Tibial nerve (tissue), 4 donors: ENCODE measurements at regions not wholly inside any gene's neighbourhood (a gene's known extent, or its start where the extent isn't known, plus 50 kb on each side); places are given as distances from the start of the nearest gene placed in this dataset.

Experiments
- DNase-seq, 2 donors: peaks; one replicate each; pipeline ENCODE4 v3.0.0-alpha.2; 2019; ENCODE audit warnings: low spot score in 2 of 2
- H3K27ac ChIP-seq, 4 donors: fragments of 200-600 bp; sonication (generic) in 3 of 4; one replicate each; pipeline ENCODE4 v1.5.1; 2017 to 2019; ENCODE audit warnings: mild to moderate bottlenecking in 1 of 4
- H3K27me3 ChIP-seq, 2 donors: fragments of 200-600 bp; sonication (generic) in 1 of 2; one replicate each; pipeline versions ENCODE4 v1.5.1 to v1.6.0; 2017 to 2019
- H3K36me3 ChIP-seq, 3 donors: fragments of 200-600 bp; sonication (generic); one replicate each; pipeline ENCODE4 v1.5.1; 2018 to 2019
- H3K4me1 ChIP-seq, 4 donors: fragments of 200-600 bp; sonication (generic) in 3 of 4; one replicate each; pipeline ENCODE4 v1.5.1; 2017 to 2019
- H3K4me3 ChIP-seq, 4 donors: fragments of 200-600 bp; sonication (generic) in 3 of 4; one replicate each; pipeline ENCODE4 v1.5.1; 2017 to 2019; ENCODE audit warnings: mild to moderate bottlenecking in 1 of 4, moderate library complexity in 1 of 4
- H3K9me3 ChIP-seq, 4 donors: fragments of 200-600 bp; sonication (generic) in 3 of 4; one replicate each; pipeline ENCODE4 v1.5.1; 2017 to 2019
- CTCF ChIP-seq, 5 experiments: fragments of 200-600 bp in 3 of 5; fragments of 450-650 bp in 2 of 5; sonication (generic) in 3 of 5; IDR thresholded peaks; one replicate each; pipeline ENCODE4 v1.5.1; 2016 to 2019; ENCODE audit warnings: antibody characterized with exemption in 5 of 5, mild to moderate bottlenecking in 3 of 5, moderate library complexity in 2 of 5
- EP300 ChIP-seq, 2 donors: sonication (generic); formaldehyde crosslinking; IDR thresholded peaks; one replicate each; pipeline ENCODE4 v1.6.1; 2017; ENCODE audit warnings: antibody characterized with exemption in 2 of 2, mild to moderate bottlenecking in 1 of 2
- POLR2A ChIP-seq, 2 donors: fragments of 450-650 bp; IDR thresholded peaks; one replicate each; pipeline ENCODE4 v1.6.1; 2017; ENCODE audit warnings: antibody characterized with exemption in 2 of 2, mild to moderate bottlenecking in 2 of 2, moderate library complexity in 2 of 2
- WGBS, 2 donors: methylation state at CpG; one replicate each; pipeline ENCODE4 v1.1.5; 2018; 5-methylcytosine and 5-hydroxymethylcytosine counted together

GRCh38 chr21:32132881-32133280, 146.0 kb downstream of the MIS18A start:
- no peaks in the 10 kb centered on the region for H3K36me3 ChIP-seq
- no peak for DNase-seq
- H3K27ac ChIP-seq: no peak overlapping the region
- no peaks in the 10 kb centered on the region for H3K27me3 ChIP-seq
- H3K4me1 ChIP-seq: peaks cover 0 to 27% (median 3%) of the 10 kb centered on the region in 4 donors
- TF ChIP-seq CTCF (IDR thresholded peaks at IDR 0.05) (no peak), POLR2A (IDR thresholded peaks at IDR 0.05) (no peak)
- H3K9me3 ChIP-seq: peaks cover 0 to 11% (median 0%) of the 10 kb centered on the region in 4 donors
- H3K4me3 ChIP-seq: no peak overlapping the region
- WGBS, 2 donors: 78 to 88% methylated on average over 2 of the region's 2 CpGs

GRCh38 chr21:32132409-32132808, 146.4 kb downstream of the MIS18A start:
- no peaks in the 10 kb centered on the region for H3K27me3 ChIP-seq
- peaks cover 0 to 7% (median 0%) of the 10 kb centered on the region in 4 donors for H3K9me3 ChIP-seq
- TF ChIP-seq EP300 (IDR thresholded peaks at IDR 0.05) (no peak), CTCF (IDR thresholded peaks at IDR 0.05) (no peak), POLR2A (IDR thresholded peaks at IDR 0.05) (no peak)
- no peak overlapping the region for H3K4me3 ChIP-seq
- 87 to 89% methylated on average over 3 of the region's 3 CpGs for WGBS, 2 donors
- H3K36me3 ChIP-seq: no peaks in the 10 kb centered on the region
- peaks cover 0 to 27% (median 3%) of the 10 kb centered on the region in 4 donors for H3K4me1 ChIP-seq
- DNase-seq: no peak
- no peak overlapping the region for H3K27ac ChIP-seq

- Histone ChIP-seq H3K27me3 (no peaks in the 10 kb centered on the region), H3K4me1 (peaks cover 0 to 27% (median 3%) of the 10 kb centered on the region in 4 donors), H3K36me3 (no peaks in the 10 kb centered on the region), H3K27ac (no peak overlapping the region), H3K4me3 (no peak overlapping the region), H3K9me3 (peaks cover 0 to 2% (median 0%) of the 10 kb centered on the region in 4 donors)
- WGBS, 2 donors: 65 to 67% methylated on average over 5 of the region's 5 CpGs
- TF ChIP-seq POLR2A (IDR thresholded peaks at IDR 0.05) (no peak), CTCF (IDR thresholded peaks at IDR 0.05) (no peak), EP300 (IDR thresholded peaks at IDR 0.05) (no peak)
- no peak for DNase-seq
Measured at GRCh38 chr21:32131960-32132359, 146.9 kb downstream of the MIS18A start.

GRCh38 chr21:32131164-32131563, 147.7 kb downstream of the MIS18A start:
- no peaks in the 10 kb centered on the region for H3K36me3 ChIP-seq
- no peaks in the 10 kb centered on the region for H3K9me3 ChIP-seq
- DNase-seq: no peak
- H3K27ac ChIP-seq: no peak overlapping the region
- H3K4me1 ChIP-seq: peaks cover 0 to 21% (median 3%) of the 10 kb centered on the region in 4 donors
- H3K27me3 ChIP-seq: no peaks in the 10 kb centered on the region
- no peak overlapping the region for H3K4me3 ChIP-seq
- WGBS, 2 donors: 60 to 64% methylated on average over 7 of the region's 7 CpGs
- no peak for TF ChIP-seq CTCF (IDR thresholded peaks at IDR 0.05)
- TF ChIP-seq POLR2A (IDR thresholded peaks at IDR 0.05): no peak
- TF ChIP-seq EP300 (IDR thresholded peaks at IDR 0.05): no peak

- no peak overlapping the region for H3K27ac ChIP-seq
- no peak overlapping the region for H3K4me3 ChIP-seq
- H3K4me1 ChIP-seq: peaks cover 0 to 13% (median 3%) of the 10 kb centered on the region in 4 donors
- TF ChIP-seq POLR2A (IDR thresholded peaks at IDR 0.05): no peak
- no peak for TF ChIP-seq CTCF (IDR thresholded peaks at IDR 0.05)
- no peak for TF ChIP-seq EP300 (IDR thresholded peaks at IDR 0.05)
- 87 to 91% methylated on average over 5 of the region's 5 CpGs for WGBS, 2 donors
- no peak for DNase-seq
- no peaks in the 10 kb centered on the region for H3K27me3 ChIP-seq
- H3K36me3 ChIP-seq: no peaks in the 10 kb centered on the region
- H3K9me3 ChIP-seq: no peaks in the 10 kb centered on the region
Measured at GRCh38 chr21:32130031-32130891, 148.6 kb downstream of the MIS18A start.
